IPS-NIHi7 (cell line): ENCODE measurements at regions not wholly inside any gene's neighbourhood (a gene's known extent, or its start where the extent isn't known, plus 50 kb on each side); places are given as distances from the start of the nearest gene placed in this dataset.
A peak's percentile ranks its signal among the peaks of the same experiment; 100 is the strongest.

ENCODE experiments used
- DNase-seq: peaks from one replicate; pipeline ENCODE4 v3.0.0; 2012; ENCODE audit warnings: mixed read lengths; ENCODE audit errors: extremely low spot score

- DNase-seq = no peak
Observed at GRCh38 chr1:101317590-101317989, 80.8 kb downstream of the S1PR1 start.

GRCh38 chr1:101323535-101323934 is 86.7 kb downstream of the S1PR1 start:
- DNase-seq = no peak

- no peak for DNase-seq
Observed at GRCh38 chr1:101325144-101325543, 88.3 kb downstream of the S1PR1 start.

GRCh38 chr1:101330427-101331130 is 93.8 kb downstream of the S1PR1 start:
- no peak for DNase-seq

GRCh38 chr1:101331794-101332193 is 95.0 kb downstream of the S1PR1 start:
- DNase-seq = no peak

- DNase-seq = no peak
Observed at GRCh38 chr1:101332633-101333032, 95.8 kb downstream of the S1PR1 start.

- DNase-seq = no peak
Observed at GRCh38 chr1:101333186-101333585, 96.4 kb downstream of the S1PR1 start.

- no peak for DNase-seq
Observed at GRCh38 chr1:101337968-101338367, 101.1 kb downstream of the S1PR1 start.

- DNase-seq = no peak
Observed at GRCh38 chr1:101338714-101339430, 102.1 kb downstream of the S1PR1 start.

GRCh38 chr1:101344745-101345144 is 107.9 kb downstream of the S1PR1 start:
- no peak for DNase-seq

- no peak for DNase-seq
Observed at GRCh38 chr1:101346419-101346818, 109.6 kb downstream of the S1PR1 start.

- no peak for DNase-seq
Observed at GRCh38 chr1:101356013-101356412, 119.2 kb downstream of the S1PR1 start.

GRCh38 chr1:101356604-101357443 is 120.0 kb downstream of the S1PR1 start:
- DNase-seq = no peak

- DNase-seq = peak; percentile 90
Observed at GRCh38 chr1:101357444-101357986, 120.7 kb downstream of the S1PR1 start.

- no peak for DNase-seq
Observed at GRCh38 chr1:101360506-101360905, 123.7 kb downstream of the S1PR1 start.

GRCh38 chr1:101363891-101364318 is 127.1 kb downstream of the S1PR1 start:
- no peak for DNase-seq

GRCh38 chr1:101364370-101365120 is 127.7 kb downstream of the S1PR1 start:
- DNase-seq = no peak

GRCh38 chr1:101365186-101365585 is 128.4 kb downstream of the S1PR1 start:
- no peak for DNase-seq

GRCh38 chr1:101365878-101366277 is 129.1 kb downstream of the S1PR1 start:
- no peak for DNase-seq

GRCh38 chr1:101366513-101367215 is 129.8 kb downstream of the S1PR1 start:
- DNase-seq = no peak

- no peak for DNase-seq
Observed at GRCh38 chr1:101367630-101368029, 130.8 kb downstream of the S1PR1 start.
